Omental fat pad (tissue), 3 donors: ENCODE measurements at regions not wholly inside any gene's neighbourhood (a gene's known extent, or its start where the extent isn't known, plus 50 kb on each side); places are given as distances from the start of the nearest gene placed in this dataset.

Source experiments
- ATAC-seq: fragments of 150-250 bp; one replicate; pipeline ENCODE4 v1.9.1; 2016; ENCODE audit warnings: mild to moderate bottlenecking, moderate library complexity; ENCODE audit not compliant: low FRiP score
- DNase-seq: peaks from one replicate; pipeline ENCODE4 v3.0.0-alpha.2; 2019; ENCODE audit warnings: low spot score
- CTCF ChIP-seq, 3 donors: fragments of 450-650 bp; IDR thresholded peaks; one replicate each; pipeline ENCODE4 v1.5.1; 2016 to 2017; ENCODE audit warnings: antibody characterized with exemption in 3 of 3, mild to moderate bottlenecking in 3 of 3, moderate library complexity in 2 of 3

- DNase-seq (no peak), ATAC-seq (no peak)
- TF ChIP-seq CTCF (IDR thresholded peaks at IDR 0.05): no peak
These were observed 229.9 kb downstream of the PTPRU start for GRCh38 chr1:29466258-29466657.

DNA sequence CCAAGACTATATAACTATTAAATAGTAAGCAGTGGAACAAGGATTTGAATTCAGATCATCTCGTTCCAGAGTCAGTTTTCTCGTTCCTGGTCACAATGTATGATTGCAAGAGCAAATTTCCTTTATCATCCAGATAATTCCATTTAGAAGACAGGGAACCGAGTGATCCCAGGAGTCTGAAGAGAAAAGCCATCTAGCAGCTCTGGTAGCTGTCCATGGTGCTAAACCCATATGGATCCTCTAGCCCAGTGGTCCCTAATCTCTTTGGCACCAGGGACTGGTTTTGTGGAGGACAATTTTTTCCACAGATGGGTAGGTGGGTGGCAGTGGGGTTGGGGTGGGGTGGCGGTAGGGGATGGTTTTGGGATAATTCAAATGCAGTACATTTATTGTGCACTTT lies 229.4 kb downstream of the PTPRU start:
- ATAC-seq: no peak
- no peak for DNase-seq
- no peak for TF ChIP-seq CTCF (IDR thresholded peaks at IDR 0.05)

DNA sequence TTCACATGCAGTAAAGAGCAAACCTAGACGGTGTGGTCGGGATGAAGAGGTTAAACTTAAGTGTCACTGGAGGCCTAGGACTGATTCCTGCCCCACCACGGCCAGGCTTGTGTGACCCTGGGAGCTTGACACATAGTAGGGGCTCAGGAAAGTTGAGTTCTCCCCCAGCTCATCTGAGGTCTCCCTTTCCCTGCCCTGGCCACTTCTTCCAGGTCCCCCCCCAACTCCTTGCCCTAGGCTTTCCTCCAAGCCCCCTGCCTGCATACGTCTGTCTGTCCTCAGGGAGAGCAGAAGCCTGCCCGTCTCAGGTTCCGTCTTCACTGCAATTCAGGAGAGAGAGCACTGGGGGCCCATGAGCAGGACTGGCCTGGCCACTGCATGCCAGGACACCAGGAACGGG lies 225.8 kb downstream of the PTPRU start:
- TF ChIP-seq CTCF (IDR thresholded peaks at IDR 0.05): no peak
- ATAC-seq: no peak
- no peak for DNase-seq

DNA sequence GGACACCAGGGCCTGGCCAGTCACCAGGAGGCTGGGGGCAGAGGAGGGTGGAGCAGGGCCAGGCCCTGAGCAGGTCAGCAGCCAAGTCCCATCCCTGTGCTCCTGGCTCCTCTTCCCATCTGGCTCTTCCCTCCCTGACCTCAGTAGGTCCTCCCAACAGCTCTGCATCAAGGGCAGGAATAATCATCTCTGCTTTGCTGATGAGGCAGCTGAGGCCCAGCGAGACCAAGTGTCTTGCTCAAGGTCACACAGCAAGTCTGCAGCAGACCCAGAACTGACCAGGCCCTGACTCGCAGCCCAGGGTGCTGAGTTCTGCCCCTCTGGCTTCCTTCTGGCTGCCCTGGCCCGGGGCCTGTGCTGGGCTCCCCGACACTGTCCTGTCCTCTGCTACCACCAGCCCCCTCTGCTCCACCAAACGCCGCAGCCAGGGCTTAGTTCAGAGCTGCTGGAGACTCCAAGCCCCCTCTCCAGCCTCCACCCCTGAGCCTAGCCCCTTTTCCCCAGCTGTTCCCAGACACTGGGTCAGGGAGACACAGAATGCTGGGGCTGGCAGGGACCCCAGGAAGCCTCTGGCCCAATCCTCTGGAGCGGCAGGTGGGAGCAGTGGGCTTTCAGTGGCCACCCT lies 224.9 kb downstream of the PTPRU start:
- no peak for TF ChIP-seq CTCF (IDR thresholded peaks at IDR 0.05)
- ATAC-seq (no peak), DNase-seq (no peak)

- DNase-seq: no peak
- no peak for TF ChIP-seq CTCF (IDR thresholded peaks at IDR 0.05)
- no peak for ATAC-seq
These were observed 224.4 kb downstream of the PTPRU start for GRCh38 chr1:29460694-29461093.

DNA sequence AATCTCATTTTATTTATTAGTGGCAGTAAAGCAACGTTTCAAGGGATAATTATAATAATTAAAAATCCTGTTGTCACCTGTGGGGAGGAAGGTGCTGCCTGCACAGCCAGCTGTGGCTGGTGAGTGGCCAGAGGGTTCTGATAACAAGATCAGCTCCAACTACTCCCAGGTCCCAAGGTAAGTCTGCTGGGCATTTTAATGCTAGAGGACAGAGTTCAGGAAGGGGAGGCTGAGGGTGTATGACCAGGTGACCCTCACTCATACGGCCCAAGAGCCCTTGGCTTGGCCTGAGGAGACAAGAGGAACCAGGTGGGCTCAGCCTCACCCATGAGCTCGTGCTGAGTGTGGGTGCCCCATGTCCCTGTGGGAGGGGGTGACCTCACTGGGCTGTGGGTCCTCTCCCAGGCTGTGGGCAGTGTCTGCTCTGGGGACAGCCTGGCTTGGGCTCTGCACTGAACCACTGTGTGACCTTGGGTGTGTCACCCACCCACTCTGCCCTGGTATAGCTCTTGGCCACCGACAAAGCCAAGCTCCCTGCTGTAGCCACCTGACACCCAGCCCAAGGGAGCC lies 223.8 kb downstream of the PTPRU start:
- TF ChIP-seq CTCF (IDR thresholded peaks at IDR 0.05): no peak
- ATAC-seq: no peak
- no peak for DNase-seq

DNA sequence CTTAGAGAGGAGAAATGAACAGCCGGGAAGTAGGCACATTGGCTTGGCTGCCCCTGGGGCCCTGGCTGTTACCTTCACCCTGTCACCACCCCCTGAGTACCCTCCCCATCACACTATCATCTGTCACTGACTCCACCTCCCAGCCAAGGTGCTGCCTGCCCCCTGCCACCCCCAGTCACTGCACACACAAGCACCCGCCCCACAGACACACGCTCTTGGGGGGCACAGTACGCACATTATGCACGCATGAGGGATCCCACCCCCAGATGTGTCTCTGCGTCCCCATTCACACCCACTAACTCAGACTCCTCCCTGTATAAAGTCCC lies 223.3 kb downstream of the PTPRU start:
- TF ChIP-seq CTCF (IDR thresholded peaks at IDR 0.05): no peak
- no peak for ATAC-seq
- DNase-seq: no peak
